PC-3 (cell line): ENCODE measurements at regions not wholly inside any gene's neighbourhood (a gene's known extent, or its start where the extent isn't known, plus 50 kb on each side); places are given as distances from the start of the nearest gene placed in this dataset.

ENCODE experiments used
- ATAC-seq: fragments of 200-7000 bp; cut with Tn5 transposase; 2 replicates; pipeline ENCODE4 v1.9.1; 2020; ENCODE audit warnings: mild to moderate bottlenecking, moderate library complexity
- BruUV-seq: library from RNA; stranded (reverse); fragments of 400-500 nt; replicated peaks from 2 replicates; lab custom pipeline; 2021; lab: Mats Ljungman, UMichigan
- CTCF ChIA-PET: fragments of 300-600 bp; sonication (Branson Sonifier 250); formaldehyde crosslinking; loops from one replicate; lab custom pipeline; 2022; ENCODE audit warnings: antibody characterized with exemption; lab: Charles Lee
- POLR2A ChIA-PET: fragments of 300-600 bp; sonication (Branson Sonifier 250); formaldehyde crosslinking; loops from one replicate; lab custom pipeline; 2022; ENCODE audit warnings: antibody characterized with exemption; ENCODE audit not compliant: unreplicated experiment; lab: Charles Lee
- DNase-seq: peaks from one replicate; pipeline ENCODE4 v3.0.0-alpha.2; 2015
- H2AFZ ChIP-seq: fragments of 300-600 bp; sonication (generic); 2 replicates; pipeline ENCODE4 v1.6.0; 2016; ENCODE audit warnings: antibody characterized with exemption, low read length
- H3F3A ChIP-seq: fragments of 300-600 bp; sonication (generic); one replicate; pipeline ENCODE4 v1.6.0; 2017; ENCODE audit warnings: antibody characterized with exemption, low read length, control low read depth, mild to moderate bottlenecking; ENCODE audit not compliant: unreplicated experiment
- H3K27ac ChIP-seq: fragments of 300-600 bp; sonication (generic); 2 replicates; pipeline ENCODE4 v1.5.1; 2016; ENCODE audit warnings: mild to moderate bottlenecking, low read length
- H3K27me3 ChIP-seq: fragments of 300-600 bp; sonication (generic); 2 replicates; pipeline ENCODE4 v1.6.1; 2016; ENCODE audit warnings: low read length, mixed read lengths
- H3K36me3 ChIP-seq: fragments of 300-600 bp; sonication (generic); 2 replicates; pipeline ENCODE4 v1.6.1; 2016; ENCODE audit warnings: low read depth, mixed run types, low read length, mixed read lengths
- H3K4me1 ChIP-seq: fragments of 300-600 bp; sonication (generic); 2 replicates; pipeline ENCODE4 v1.5.1; 2016; ENCODE audit warnings: low read length; ENCODE audit not compliant: insufficient read depth
- H3K4me2 ChIP-seq: fragments of 300-600 bp; sonication (generic); 2 replicates; pipeline ENCODE4 v1.6.0; 2016; ENCODE audit warnings: low read length
- H3K4me3 ChIP-seq: fragments of 300-600 bp; sonication (generic); 2 replicates; pipeline ENCODE4 v1.5.1; 2016; ENCODE audit warnings: mild to moderate bottlenecking, low read length, mixed read lengths
- H3K79me2 ChIP-seq: fragments of 300-600 bp; sonication (generic); 2 replicates; pipeline ENCODE4 v1.6.1; 2017; ENCODE audit warnings: low read length, mixed read lengths
- H3K9ac ChIP-seq: fragments of 300-600 bp; sonication (generic); 2 replicates; pipeline ENCODE4 v1.6.0; 2016; ENCODE audit warnings: mild to moderate bottlenecking, low read length
- H3K9me2 ChIP-seq: fragments of 300-600 bp; sonication (generic); replicated peaks from 2 replicates; pipeline ENCODE4 v1.6.1; 2016; ENCODE audit warnings: mixed run types, low read length, mixed read lengths
- H3K9me3 ChIP-seq: fragments of 300-600 bp; sonication (generic); 2 replicates; pipeline ENCODE4 v1.6.1; 2016; ENCODE audit warnings: low read length, mixed read lengths
- H4K20me1 ChIP-seq: fragments of 300-600 bp; sonication (generic); 2 replicates; pipeline ENCODE4 v1.6.1; 2016; ENCODE audit warnings: low read length, mixed read lengths
- CTCF ChIP-seq: fragments of 300-600 bp; sonication (generic); conservative IDR thresholded peaks from 2 replicates; pipeline ENCODE4 v1.5.1; 2017; ENCODE audit warnings: antibody characterized with exemption, low read depth, mild to moderate bottlenecking, low read length
- EZH2 ChIP-seq: fragments of 300-600 bp; sonication (generic); IDR thresholded peaks from one replicate; pipeline ENCODE4 v1.6.1; 2017; ENCODE audit warnings: antibody characterized with exemption, mild to moderate bottlenecking, low read length; ENCODE audit not compliant: unreplicated experiment
- EZH2phosphoT487 ChIP-seq: fragments of 300-600 bp; sonication (generic); IDR thresholded peaks from 2 replicates; pipeline ENCODE4 v1.6.1; 2018; ENCODE audit warnings: mild to moderate bottlenecking, antibody characterized with exemption, low read length, borderline replicate concordance
- intact Hi-C: fragments of 100-400 bp; cut with micrococcal nuclease; formaldehyde crosslinking; loops from 2 replicates; pipeline ENCODE4 v1.9.0; 2023

GRCh38 chr2:44097322-44097907 lies 71.3 kb upstream of the PPM1B start:
- no peaks in the 10 kb centered on the region for H3K9me2 ChIP-seq
- H3K27me3 ChIP-seq: no peaks in the 10 kb centered on the region
- no peak overlapping the region for H3K9ac ChIP-seq
- H2AFZ ChIP-seq: no peak overlapping the region
- intact Hi-C loops: no loop called here
- no peak overlapping the region for H3K27ac ChIP-seq
- TF ChIP-seq EZH2phosphoT487: no peak
- no peak for ATAC-seq
- no peak overlapping the region for H3K4me2 ChIP-seq
- no peaks in the 10 kb centered on the region for H3K79me2 ChIP-seq
- no peaks in the 10 kb centered on the region for H3F3A ChIP-seq
- H3K36me3 ChIP-seq: no peaks in the 10 kb centered on the region
- peaks cover 12% of the 10 kb centered on the region for H3K4me1 ChIP-seq
- H3K4me3 ChIP-seq: no peak overlapping the region
- H3K9me3 ChIP-seq: no peaks in the 10 kb centered on the region
- BruUV-seq: no TSS peak
- ChIA-PET CTCF (no interaction called here), POLR2A (no interaction called here)
- no peak for DNase-seq
- H4K20me1 ChIP-seq: no peaks in the 10 kb centered on the region

DNA sequence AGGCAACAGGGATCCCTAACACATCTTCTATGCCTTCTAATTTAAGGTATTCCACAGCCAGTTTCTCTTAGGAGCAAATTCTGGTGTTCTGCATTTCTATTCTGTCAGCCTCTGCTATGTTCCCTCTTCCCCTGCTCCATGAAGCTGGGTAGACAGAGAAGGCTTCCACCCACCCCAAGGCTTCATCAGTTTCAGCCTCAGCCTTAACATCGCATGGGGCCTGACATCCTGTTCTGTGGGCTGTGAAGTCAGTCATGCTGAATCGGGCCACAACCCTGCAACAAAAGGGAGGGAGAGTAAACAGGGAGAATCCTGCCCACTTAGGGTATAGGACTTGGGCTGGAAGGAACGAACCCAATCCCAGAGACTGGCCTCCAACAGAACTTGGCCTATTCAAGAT lies 70.6 kb upstream of the PPM1B start:
- POLR2A ChIA-PET: no interaction called here
- intact Hi-C loops: no loop called here

DNA sequence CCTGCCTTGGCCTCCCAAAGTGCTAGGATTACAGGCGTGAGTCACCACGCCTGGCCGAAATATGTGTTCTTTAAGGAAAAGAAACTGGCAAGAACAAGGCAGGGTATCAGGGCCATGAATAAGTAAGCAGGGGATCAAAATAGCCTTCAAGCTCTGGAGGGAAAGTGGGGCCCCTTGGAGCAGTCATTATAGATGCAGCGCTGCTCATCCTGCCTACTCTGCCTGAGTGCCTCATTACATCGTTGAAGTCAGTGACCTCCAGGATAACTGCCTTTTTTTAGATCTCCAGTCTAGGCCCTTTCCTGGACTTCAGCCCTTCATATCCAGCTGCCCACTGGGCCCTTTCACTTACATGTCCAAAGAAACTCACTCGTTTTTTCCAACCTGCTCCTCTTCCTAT lies 69.8 kb upstream of the PPM1B start:
- H2AFZ ChIP-seq: no peak overlapping the region
- ATAC-seq (no peak), DNase-seq (no peak)
- H3K4me2 ChIP-seq: no peak overlapping the region
- peaks cover 12% of the 10 kb centered on the region for H3K4me1 ChIP-seq
- no TSS peak for BruUV-seq
- no peaks in the 10 kb centered on the region for H3K79me2 ChIP-seq
- no peaks in the 10 kb centered on the region for H3K27me3 ChIP-seq
- no peak overlapping the region for H3K27ac ChIP-seq
- no peaks in the 10 kb centered on the region for H4K20me1 ChIP-seq
- ChIA-PET POLR2A (no interaction called here), CTCF (no interaction called here)
- H3F3A ChIP-seq: no peaks in the 10 kb centered on the region
- H3K4me3 ChIP-seq: no peak overlapping the region
- intact Hi-C loops: no loop called here
- no peaks in the 10 kb centered on the region for H3K36me3 ChIP-seq
- H3K9me2 ChIP-seq: no peaks in the 10 kb centered on the region
- H3K9ac ChIP-seq: no peak overlapping the region
- no peak for TF ChIP-seq EZH2
- TF ChIP-seq CTCF: no peak
- TF ChIP-seq EZH2phosphoT487: no peak
- H3K9me3 ChIP-seq: no peaks in the 10 kb centered on the region

More for the DNA sequence above, 70.6 kb upstream of the PPM1B start:
- Histone ChIP-seq H3F3A (no peaks in the 10 kb centered on the region), H3K9ac (no peak overlapping the region), H3K36me3 (no peaks in the 10 kb centered on the region), H3K4me2 (no peak overlapping the region), H3K9me2 (no peaks in the 10 kb centered on the region), H3K4me3 (no peak overlapping the region), H3K27me3 (no peaks in the 10 kb centered on the region), H2AFZ (no peak overlapping the region), H3K27ac (no peak overlapping the region), H4K20me1 (no peaks in the 10 kb centered on the region), H3K4me1 (peaks cover 12% of the 10 kb centered on the region), H3K9me3 (no peaks in the 10 kb centered on the region), H3K79me2 (no peaks in the 10 kb centered on the region)
- TF ChIP-seq CTCF (no peak), EZH2phosphoT487 (no peak), EZH2 (no peak)
- DNase-seq (no peak), ATAC-seq (no peak)
- CTCF ChIA-PET: no interaction called here
- BruUV-seq: no TSS peak
